HL-60/S4 (cell line): ENCODE measurements at regions not wholly inside any gene's neighbourhood (a gene's known extent, or its start where the extent isn't known, plus 50 kb on each side); places are given as distances from the start of the nearest gene placed in this dataset.

ENCODE experiments used
- in situ Hi-C: fragments of 300-500 bp; cut with MboI; formaldehyde crosslinking; loops from 2 replicates; pipeline ENCODE4 v1.14.3; 2022; ENCODE audit warnings: low sequenced_read_pairs

DNA sequence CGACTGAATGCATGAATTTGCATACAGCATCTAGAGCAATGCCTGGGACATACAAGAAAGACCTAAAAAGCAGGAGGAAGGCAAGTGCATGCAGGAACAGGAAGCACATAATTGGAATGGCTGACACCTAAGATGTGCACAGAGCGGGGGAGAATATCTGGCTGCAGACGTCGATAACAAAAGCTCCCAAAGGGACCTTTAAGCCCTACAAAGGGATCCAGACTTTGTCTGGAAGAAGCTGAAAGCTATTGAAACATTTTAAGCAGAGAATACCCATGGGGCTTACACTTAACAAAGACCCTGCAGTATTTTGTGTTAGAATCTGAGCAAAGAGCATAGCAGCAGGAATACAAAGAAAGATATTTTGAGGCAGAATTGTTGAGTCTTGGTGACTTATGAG is 107.4 kb upstream of the CLDN10 start:
- in situ Hi-C loops = no loop called here

DNA sequence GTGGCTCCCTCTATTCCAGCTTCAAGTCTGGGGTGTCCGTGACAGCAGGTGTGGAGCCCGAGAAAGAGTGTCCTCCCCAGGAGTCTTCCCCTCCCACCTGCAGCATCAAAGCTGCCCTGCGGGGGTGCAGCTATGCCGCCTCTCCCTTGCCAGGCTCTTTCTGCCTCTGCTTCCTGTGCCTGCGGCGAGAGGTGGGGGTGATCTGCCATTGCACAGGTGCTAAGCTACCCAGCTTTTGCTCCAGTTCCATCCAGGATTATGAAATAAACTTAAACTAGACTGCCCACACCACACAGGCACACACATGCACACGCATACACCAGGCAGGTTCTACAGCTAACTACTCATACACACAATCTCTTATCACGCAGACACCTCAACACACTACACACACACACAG is 104.7 kb upstream of the CLDN10 start:
- in situ Hi-C loops = no loop called here

DNA sequence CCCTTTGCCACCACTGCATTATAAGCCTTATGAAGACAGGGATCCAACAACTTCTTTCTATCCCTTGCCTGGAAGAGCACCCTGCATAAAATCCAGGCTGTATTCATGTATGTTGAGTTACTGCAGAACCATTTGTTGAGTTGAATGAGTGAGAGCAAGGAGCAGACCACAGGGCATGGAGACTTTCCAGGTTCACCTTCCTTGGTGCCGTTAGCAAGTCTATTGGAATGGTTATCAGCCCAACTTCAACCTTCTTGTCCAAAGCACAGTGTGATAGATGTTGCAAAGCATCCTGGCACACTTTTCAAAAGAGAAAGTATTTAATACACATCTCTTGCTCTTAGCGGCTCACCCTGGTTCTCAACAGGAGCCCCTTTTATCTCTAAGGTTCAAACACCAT is 100.9 kb upstream of the CLDN10 start:
- in situ Hi-C loops = no loop called here

DNA sequence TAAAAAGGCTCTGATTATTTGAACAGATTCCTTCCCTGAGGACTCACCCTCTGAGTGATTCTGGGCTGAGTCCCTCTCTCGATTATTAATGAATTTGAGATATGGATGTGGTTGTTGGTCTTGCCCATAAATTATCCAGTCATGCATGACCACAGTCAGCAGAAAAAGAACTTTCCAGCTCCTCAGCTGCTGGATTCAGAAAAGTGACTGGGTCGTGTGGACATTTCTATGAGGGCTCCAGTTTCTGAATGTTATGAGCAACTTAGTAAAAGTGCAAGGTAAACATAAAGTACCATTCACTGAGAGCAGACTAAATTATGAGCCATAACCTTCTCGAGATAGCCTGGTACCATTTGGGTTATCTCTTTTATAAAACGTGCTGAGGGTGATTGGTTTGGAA is 100.1 kb upstream of the CLDN10 start:
- in situ Hi-C loops = no loop called here

DNA sequence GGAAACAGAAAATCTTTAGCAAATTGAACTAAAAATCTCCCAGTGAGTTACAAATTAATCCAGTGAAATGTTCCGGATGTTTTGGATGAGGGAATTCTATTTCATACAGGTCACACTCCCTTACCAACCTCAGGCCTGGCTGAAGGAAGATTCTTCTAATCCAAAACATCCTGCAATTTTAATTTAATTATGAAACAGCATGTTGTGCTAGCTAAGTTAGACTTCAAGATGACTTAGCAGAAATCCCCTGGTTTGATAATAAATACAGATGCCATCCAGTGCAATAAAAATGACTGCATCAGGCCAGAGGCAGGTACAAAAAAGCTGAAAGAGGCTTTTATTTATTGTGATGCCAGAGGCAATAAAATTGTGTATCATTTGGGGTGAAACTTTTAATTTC is 96.7 kb upstream of the CLDN10 start:
- in situ Hi-C loops = no loop called here

DNA sequence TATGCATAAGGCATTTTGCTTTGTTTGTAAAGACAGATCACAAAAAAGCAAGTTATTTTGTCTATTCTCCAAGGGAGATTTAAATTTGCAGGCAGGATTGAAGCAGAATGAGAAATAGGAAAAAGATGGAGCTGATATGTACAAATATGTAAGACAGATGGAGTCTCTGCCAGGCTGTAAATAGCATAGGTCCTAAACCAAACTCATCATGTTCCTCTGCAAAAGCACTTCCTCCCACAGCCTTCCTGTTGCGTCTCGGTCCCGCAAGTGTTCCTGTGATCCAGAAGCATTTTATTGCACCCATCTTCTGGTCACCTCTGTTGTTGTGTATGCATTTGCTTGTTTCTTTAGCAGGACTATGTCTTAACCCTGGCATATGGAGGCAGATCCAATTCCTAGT is 95.7 kb upstream of the CLDN10 start:
- in situ Hi-C loops = no loop called here

DNA sequence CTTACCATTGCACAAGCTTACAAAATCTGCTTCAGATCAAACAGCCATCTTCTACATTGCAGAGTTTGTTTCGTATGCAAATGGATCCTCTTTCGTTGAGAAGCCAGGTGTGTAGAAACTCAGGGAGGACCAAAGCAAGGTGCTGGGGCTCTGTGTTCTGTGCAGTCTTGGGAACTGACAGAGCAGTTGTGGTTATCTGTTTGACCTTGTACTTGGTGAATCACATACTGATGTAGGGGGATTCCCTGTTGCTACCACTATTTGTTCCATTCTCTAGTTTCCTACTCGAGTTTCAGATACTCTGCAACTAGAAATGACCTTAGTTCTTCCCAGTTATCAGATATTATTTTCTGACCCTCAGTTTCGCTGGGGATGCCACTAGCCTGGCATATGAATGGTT is 95.2 kb upstream of the CLDN10 start:
- in situ Hi-C loops = no loop called here

DNA sequence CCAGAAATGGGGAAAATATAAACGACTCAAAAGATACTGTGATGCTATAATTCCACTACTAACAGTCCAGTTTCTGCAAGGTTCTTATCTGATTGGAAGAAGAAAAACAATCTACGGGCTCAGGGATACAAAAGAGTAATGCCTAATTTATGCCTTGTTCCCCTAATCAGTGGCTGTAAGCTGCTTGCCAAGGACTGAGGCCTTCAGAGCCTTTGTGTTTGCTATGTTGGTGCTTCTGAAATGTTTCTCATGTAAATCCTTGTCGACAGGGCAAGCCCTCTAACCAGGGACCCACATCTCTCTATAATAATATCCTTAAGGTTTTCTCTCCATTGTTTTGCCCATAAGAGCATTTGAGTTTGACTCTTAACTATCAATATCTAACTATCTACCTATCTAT is 89.7 kb upstream of the CLDN10 start:
- in situ Hi-C loops = no loop called here

DNA sequence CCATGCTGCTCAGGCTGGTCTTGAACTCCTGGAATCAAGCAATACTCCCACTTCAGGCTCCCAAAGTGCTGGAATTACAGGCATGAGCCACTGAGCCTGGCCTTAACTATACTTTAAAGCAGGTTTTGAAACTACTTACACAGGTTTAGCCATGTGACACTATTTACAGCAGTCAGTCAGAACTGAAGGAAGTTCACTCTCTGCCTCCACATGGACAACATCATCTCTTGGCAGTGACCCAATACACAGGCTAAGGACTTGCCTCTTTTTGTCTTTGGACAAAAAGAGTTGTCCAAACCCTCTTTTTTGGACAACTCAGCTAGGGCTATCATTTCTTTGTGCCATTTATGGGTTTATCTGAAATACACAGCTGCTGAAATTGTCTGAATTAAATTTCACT is 89.0 kb upstream of the CLDN10 start:
- in situ Hi-C loops = no loop called here

DNA sequence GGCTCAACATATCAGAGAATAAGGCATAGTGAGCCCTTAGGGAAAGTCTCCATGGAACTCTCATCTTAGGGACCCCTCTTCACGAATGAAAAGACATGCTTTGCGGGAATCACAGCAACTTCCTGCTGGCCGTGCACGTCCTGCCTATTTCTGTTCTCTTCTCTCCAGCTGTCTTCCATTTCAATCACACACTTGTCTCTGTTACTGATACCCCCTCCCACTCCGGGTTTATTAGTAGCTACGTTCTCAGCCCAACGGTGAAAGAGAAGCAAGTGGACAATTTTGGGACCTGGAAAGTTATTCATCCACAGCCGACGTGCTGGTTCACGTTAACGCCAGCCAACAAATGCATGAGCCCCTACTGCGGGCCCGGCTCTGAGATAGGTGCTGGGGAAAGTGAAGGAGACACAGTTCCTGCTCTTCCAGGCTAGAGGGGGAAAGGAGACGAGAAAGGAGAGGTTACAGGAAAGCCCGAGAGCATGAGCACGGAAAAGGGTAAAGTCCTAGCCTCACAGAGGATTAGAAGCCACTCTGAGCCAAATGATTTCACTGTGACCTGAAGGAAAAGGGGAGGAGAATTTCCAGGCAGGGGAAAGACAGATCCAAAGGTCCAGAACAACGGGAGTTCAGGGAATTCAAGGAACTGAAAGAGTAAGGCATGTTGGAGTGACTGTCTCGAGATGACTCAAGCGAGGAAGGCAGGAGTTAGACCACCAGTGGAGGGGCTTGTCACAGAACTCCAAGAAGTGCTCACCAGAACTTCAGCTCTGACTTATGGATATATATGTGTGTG is 81.8 kb upstream of the CLDN10 start:
- in situ Hi-C loops = loop anchor here (10.0 kb wide), 1 partner anchor 276 kb away; no protein-coding TSS in a partner anchor

DNA sequence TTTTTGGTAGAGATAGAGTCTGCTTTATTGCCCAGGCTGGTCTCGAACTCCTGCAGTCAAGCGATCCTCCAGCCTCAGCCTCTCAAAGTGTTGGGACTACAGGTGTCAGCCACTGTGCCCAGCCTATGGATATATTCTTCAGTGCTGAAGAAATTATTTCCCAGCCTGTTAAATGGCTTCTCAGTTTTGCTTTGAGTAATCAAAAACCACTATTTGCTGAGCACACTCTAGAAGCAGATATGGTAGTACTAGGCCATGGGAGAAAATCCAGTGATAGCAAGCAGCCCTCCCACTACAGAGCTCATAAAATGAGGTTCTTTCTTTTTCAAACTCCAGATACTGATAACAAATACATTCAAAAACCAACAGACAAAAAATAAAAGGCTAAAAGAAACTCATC is 80.6 kb upstream of the CLDN10 start:
- in situ Hi-C loops = loop anchor here (10.0 kb wide), 1 partner anchor 277 kb away; no protein-coding TSS in a partner anchor

DNA sequence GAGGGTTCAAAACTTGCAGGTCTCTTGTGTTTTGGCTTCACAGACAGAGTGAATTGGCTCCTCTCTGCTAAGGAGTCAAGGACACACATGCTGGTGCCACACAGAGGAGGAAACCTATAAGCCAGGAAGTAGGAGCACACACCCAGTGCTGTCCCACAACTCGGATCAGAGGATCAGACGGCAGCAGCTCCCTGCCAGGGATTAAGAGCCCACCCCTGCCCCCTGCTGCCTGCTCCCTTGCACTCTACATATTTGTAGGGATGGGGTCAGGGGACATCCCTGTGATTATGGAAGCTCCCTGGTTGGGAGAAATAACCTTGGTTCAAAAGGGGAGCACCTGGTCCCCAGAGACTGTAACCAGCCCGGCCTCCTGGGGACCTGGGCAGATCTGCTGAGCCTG is 77.5 kb upstream of the CLDN10 start:
- in situ Hi-C loops = loop anchor here (10.0 kb wide), 1 partner anchor 280 kb away; no protein-coding TSS in a partner anchor

DNA sequence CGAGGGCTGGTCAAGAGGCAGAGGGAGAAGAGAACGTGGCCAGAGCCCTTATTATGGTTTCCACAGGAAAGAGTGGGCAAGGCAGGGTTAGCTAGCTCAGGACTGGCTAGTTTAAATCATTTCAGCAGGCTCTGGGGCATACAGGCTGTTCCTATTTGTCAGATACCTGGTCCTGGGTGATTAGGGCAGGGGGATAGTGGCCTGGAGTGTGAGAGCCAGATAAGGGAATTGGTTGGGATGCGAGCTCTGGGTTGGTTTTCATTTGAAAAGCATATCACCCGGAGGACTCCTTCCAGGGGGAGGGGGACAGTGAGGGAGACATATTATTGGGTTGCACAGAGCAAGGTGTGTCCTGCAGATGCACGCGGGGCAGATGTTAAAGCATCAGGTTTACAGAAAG is 75.3 kb upstream of the CLDN10 start:
- in situ Hi-C loops = loop anchor here (10.0 kb wide), 1 partner anchor 282 kb away; no protein-coding TSS in a partner anchor

DNA sequence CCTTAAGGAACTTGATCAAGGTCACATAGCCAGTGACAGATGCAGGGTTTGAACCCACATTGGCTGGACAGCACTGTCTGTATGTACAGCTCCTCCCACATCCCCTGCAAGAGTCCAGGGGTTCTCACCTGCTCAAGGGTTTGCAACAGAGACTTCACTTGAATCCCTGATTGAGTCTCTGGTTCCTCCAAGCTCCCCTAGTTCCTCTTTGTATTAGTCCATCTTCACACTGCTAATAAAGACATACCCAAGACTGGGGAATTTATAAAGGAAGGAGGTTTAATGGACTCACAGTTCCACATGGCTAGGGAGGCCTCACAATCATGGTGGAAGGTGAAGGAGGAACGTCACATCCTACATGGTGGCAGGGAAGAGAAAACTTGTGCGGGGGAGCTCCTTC is 72.8 kb upstream of the CLDN10 start:
- in situ Hi-C loops = loop anchor here (10.0 kb wide), 1 partner anchor 285 kb away; no protein-coding TSS in a partner anchor

DNA sequence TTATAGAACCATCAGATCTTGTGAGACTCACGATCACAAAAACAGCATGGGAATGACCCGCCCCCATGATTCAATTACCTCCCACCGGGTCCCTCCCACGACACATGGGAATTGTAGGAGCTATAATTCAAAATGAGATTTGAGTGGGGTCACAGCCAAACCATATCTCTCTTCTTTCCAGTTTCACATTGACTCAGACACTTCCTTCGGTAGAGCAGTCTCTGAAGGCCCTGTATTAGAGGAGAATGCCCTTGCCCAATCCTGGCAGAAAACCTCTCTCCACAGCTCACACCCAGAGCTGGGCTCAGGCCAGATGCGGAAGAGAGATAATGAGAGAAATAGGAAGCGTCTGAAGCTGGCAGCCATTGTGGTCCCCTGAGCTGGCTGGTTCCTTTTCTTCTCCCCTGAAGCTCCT is 72.4 kb upstream of the CLDN10 start:
- in situ Hi-C loops = no loop called here

DNA sequence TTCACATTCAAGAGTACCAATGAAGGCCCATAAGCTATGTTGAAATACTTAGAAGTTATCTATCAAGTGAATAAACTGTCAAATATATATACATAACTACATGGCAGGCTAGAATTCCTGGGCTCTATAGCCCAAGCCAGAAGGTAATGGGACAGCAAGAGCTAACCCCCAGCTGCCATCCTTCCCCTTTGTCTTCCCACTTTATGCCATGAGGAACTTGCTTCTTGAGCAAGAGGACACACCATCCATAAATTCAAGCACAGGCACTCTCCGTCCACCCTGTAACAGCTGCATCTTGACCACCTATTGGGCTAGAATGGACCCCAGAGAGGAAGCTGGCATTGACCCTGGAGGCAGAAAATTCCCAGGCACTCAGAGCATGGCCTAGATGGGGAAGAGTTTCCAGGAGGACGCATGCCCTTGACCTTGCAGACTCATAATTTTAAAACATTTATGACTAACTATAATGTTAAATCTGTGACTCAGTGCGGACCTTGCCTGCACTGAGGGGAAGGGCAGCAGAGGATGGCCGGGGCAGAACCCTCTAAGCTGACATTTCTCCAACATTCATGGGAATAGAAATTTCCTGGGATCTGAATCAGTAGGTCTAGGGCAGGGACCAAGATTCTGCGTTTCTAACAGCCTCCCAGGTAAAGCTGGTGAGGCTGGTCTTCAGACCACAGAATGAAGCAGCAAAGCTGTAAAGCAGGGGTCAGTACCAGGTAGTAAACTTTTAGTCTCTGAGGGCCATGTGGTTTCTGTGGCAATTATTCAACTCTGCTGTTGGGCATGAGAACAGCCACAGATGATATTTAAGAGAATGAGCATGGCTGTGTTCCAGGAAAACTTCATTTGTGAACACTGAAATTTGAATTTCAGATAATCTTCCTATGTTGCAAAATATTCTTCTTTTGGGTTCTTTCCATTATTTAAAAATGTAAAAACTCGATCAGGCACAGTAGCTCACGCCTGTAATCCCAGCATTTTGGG is 71.4 kb upstream of the CLDN10 start:
- in situ Hi-C loops = no loop called here

DNA sequence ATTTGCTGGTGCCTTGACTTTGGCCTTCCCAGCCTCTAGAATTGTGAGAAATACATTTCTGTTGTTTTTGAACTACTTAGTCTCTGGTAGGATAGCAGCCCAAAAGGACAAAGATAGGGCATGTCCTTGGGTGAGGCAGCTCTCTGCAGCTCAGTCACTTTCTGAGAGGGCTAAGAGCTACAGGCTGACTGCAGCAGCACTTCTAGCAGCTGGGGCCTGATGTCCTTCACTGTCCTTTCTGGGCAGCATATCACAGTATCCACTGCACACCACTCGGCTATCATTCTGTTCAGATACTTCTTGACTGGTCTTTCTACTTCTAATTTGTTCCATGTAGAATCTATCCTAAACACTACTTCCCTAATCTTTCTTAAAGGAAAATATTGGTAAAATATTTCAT is 68.5 kb upstream of the CLDN10 start:
- in situ Hi-C loops = no loop called here

DNA sequence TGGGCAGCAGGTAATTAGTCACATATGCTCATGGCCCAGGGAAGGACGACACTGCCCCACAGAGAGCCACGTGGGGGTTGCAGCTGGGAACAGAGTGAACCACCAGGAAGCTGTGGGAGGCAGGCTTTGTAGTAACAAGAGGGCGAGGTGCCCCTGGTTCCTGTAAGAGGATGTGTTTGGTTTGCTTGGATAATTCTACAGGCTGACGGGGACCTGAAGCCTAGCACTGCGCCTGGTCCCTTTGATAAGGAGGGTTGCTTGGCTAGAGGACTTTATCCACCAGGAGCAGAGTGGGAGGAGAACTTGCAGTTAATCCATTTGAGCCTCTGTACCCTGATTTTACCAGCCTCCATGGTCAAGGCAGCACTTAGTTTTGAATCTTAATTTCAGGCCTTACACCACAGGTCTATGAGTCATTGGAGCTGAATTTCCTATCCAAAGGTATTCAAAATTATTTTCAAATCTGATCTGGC is 67.4 kb upstream of the CLDN10 start:
- in situ Hi-C loops = no loop called here

DNA sequence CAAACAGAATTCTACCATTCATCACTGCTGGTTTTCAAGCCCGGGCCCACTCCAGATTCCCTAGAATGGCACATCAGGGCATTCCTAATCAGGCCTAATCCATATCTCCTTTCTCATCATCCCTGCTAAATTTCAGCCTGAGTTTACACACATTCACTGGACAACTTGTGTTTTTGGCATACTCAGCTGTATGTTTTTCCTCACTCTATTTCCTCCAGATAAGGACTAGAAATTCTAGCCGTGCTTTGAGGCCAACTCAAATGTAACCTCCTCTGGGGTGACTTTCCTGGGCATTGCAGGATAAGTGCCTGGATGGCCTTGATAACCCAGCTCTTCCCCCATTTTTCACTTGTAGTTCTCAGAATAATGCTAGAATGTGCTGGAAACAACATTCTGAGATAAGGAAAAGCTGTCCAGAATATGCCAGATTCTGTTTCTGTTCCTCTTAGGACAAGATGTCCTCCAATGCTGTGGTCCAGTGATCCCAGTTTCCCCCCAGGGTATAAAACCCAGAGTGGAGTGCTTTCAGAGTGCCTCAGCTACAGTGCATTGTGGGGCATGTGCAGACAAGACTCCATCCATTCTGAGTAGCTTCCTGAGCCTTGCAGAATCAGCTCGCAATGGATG is 66.9 kb upstream of the CLDN10 start:
- in situ Hi-C loops = no loop called here

DNA sequence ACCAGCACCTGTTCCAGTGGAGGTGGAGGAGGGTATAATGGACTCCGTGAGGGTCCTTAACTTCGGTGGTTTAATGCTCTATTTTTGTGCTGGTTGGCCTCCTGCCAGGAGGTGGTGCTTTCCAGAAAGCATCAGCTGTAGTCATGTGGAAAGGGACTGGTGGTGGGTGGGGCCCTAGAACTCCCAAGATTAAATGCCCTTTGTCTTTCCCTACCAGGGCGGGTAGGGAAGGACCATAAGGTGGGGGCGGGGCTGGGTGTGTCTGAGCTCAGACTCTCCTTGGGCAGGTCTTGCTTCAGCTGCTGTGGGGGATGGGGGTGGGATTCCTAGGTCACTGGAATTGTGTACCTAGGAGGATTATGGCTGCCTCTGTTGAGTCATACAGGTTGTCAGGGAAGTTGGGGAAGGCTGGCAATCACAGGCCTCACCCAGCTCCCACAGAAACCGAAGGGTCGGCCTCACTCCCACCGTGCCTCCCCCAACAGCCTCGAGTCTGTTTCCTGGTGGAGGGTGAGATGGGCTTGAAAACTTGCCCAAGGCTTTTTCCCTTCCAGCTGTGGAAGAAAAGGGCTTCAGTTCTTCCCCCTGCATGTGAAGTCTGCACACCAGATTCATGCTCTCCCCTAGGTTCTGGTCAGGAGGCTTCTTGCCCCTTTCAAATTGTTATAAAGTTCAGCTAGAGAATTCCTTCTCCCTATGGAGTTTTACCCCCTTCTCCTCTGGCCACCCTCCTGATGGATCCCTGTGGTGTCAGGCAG is 60.3 kb upstream of the CLDN10 start:
- in situ Hi-C loops = no loop called here
